GM06990 (cell line): ENCODE measurements at regions not wholly inside any gene's neighbourhood (a gene's known extent, or its start where the extent isn't known, plus 50 kb on each side); places are given as distances from the start of the nearest gene placed in this dataset.

Source experiments
- DNase-seq: peaks from one replicate; pipeline ENCODE4 v3.0.0-alpha.2; 2011; ENCODE audit not compliant: insufficient read length; ENCODE audit errors: extremely low read depth
- H3K27me3 ChIP-seq: replicated peaks from 2 replicates; pipeline ENCODE4 v1.6.0; 2011; ENCODE audit warnings: low read length; ENCODE audit not compliant: control insufficient read depth, insufficient read depth
- H3K36me3 ChIP-seq: 2 replicates; pipeline ENCODE4 v1.5.1; 2011; ENCODE audit warnings: low read length; ENCODE audit not compliant: control insufficient read depth, insufficient read depth
- H3K4me3 ChIP-seq: replicated peaks from 2 replicates; pipeline ENCODE4 v1.5.1; 2011; ENCODE audit warnings: low read depth, mild to moderate bottlenecking, control low read depth, low read length
- CTCF ChIP-seq: IDR thresholded peaks from 2 replicates; pipeline ENCODE4 v1.5.1; 2011; ENCODE audit warnings: low read length, control low read depth, mild to moderate bottlenecking, inconsistent platforms; ENCODE audit not compliant: insufficient read depth, poor library complexity, severe bottlenecking

GRCh38 chr6:9439621-9440330 lies 975.1 kb downstream of the TFAP2A start:
- TF ChIP-seq CTCF, result no peak
- Histone ChIP-seq H3K4me3 (no peak overlapping the region), H3K36me3 (no peaks in the 10 kb centered on the region), H3K27me3 (no peaks in the 10 kb centered on the region)
- DNase-seq, result no peak

- H3K27me3 ChIP-seq, result no peaks in the 10 kb centered on the region
- TF ChIP-seq CTCF, result no peak
- H3K4me3 ChIP-seq, result no peak overlapping the region
- DNase-seq, result no peak
- H3K36me3 ChIP-seq, result no peaks in the 10 kb centered on the region
Observed at GRCh38 chr6:9437836-9438235, 977.0 kb downstream of the TFAP2A start.

DNA sequence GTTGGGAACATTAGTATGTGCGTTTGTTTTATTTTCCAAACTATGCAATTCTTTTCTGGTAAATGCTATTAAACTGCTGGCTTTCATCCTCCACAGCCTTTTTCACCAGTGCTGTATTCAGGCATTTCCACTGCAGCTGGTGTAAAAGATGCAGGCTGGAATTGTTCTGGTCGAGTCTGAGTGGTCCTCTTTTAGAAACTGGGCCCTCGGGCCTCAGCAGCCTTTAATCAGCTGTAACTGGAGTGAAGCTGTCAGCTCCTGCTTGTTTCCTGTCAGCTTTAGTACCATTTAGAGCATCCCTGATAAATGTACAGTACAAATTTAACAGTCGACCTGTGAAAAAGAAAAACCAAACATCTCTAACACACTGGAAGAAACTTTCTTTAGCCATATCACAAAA lies 979.6 kb downstream of the TFAP2A start:
- no peaks in the 10 kb centered on the region for H3K36me3 ChIP-seq
- TF ChIP-seq CTCF, result no peak
- no peak overlapping the region for H3K4me3 ChIP-seq
- no peaks in the 10 kb centered on the region for H3K27me3 ChIP-seq
- no peak for DNase-seq

DNA sequence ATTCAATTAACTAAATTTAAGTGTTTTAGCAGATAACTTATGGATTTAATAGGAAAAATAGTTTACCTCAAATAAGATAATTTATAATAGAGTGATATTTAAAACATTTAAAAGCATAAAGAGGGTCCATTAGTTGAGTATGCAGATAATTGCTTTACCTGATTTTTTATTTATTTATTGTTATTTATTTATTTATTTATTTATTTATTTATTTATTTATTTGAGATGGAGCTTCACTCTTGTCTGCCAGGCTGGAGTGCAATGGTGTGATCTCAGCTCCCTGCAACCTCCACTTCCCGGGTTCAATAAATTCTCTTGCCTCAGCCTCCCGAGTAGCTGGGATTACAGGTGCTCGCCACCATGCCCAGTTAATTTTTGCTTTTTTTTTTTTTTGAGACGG lies 982.9 kb downstream of the TFAP2A start:
- H3K27me3 ChIP-seq, result no peaks in the 10 kb centered on the region
- no peak for TF ChIP-seq CTCF
- no peaks in the 10 kb centered on the region for H3K36me3 ChIP-seq
- no peak for DNase-seq
- no peak overlapping the region for H3K4me3 ChIP-seq

DNA sequence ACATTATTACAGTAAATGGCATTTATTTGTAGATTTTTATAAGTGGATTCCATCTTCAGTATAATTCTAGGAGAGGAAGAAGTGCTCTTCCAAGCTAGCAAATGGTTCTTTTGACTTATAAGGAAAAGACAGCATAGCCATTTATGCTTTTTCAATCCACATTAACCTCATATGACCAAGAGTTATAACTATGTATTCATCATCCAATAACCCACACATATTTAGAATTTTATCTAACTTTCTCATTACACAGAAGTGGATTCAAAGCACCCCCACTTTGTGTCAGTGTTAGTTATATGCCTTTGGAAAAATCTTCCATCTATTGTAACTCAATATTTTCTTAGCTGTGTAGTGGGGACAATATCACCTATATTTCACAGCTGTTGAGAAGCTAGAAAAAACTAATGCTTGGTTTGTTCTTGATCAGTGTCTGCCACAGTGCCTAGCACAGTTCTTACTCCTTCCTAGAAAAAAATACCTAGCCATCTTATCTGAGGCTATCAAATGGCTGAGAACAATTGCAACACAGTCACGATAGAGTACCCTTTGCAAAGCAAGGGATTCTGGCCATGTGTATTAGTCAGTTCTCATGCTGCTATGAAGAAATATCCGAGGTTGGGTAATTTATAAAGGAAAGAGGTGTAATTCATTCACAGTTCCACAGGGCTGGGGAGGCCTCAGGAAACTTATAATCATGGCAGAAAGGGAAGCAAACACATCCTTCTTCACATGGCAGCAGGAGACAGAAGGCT lies 986.3 kb downstream of the TFAP2A start:
- DNase-seq, result no peak
- no peak for TF ChIP-seq CTCF
- no peaks in the 10 kb centered on the region for H3K27me3 ChIP-seq
- no peaks in the 10 kb centered on the region for H3K36me3 ChIP-seq
- no peak overlapping the region for H3K4me3 ChIP-seq
